ENCODE measurements at regions not wholly inside any gene's neighbourhood (a gene's known extent, or its start where the extent isn't known, plus 50 kb on each side); places are given as distances from the start of the nearest gene placed in this dataset.

- DNase-seq (ENCODE audit: low read depth in 4 of 4, low spot score in 1 of 4) = no peak
Measured at GRCh38 chr2:65549631-65550030, 117.2 kb upstream of the SPRED2 start.

GRCh38 chr2:65549257-65549627 is 116.8 kb upstream of the SPRED2 start:
- DNase-seq (ENCODE audit: low read depth in 4 of 4, low spot score in 1 of 4) = peak in 1 of 4 experiments; percentile 4

- DNase-seq (ENCODE audit: low read depth in 4 of 4, low spot score in 1 of 4) = no peak
Measured at GRCh38 chr2:65548576-65549256, 116.3 kb upstream of the SPRED2 start.

- no peak for DNase-seq (ENCODE audit: low read depth in 4 of 4, low spot score in 1 of 4)
Measured at GRCh38 chr2:65548064-65548463, 115.7 kb upstream of the SPRED2 start.

- DNase-seq (ENCODE audit: low read depth in 4 of 4, low spot score in 1 of 4) = no peak
Measured at GRCh38 chr2:65545837-65546805, 113.7 kb upstream of the SPRED2 start.

- DNase-seq (ENCODE audit: low read depth in 4 of 4, low spot score in 1 of 4) = no peak
Measured at GRCh38 chr2:65541773-65542172, 109.4 kb upstream of the SPRED2 start.

GRCh38 chr2:65539633-65540032 is 107.2 kb upstream of the SPRED2 start:
- DNase-seq (ENCODE audit: low read depth in 4 of 4, low spot score in 1 of 4) = no peak

- no peak for DNase-seq (ENCODE audit: low read depth in 4 of 4, low spot score in 1 of 4)
Measured at GRCh38 chr2:65537651-65538385, 105.4 kb upstream of the SPRED2 start.

- DNase-seq (ENCODE audit: low read depth in 4 of 4, low spot score in 1 of 4) = no peak
Measured at GRCh38 chr2:65536596-65536995, 104.2 kb upstream of the SPRED2 start.

- DNase-seq (ENCODE audit: low read depth in 4 of 4, low spot score in 1 of 4) = no peak
Measured at GRCh38 chr2:65532937-65533336, 100.5 kb upstream of the SPRED2 start.

GRCh38 chr2:65532326-65532725 is 99.9 kb upstream of the SPRED2 start:
- no peak for DNase-seq (ENCODE audit: low read depth in 4 of 4, low spot score in 1 of 4)

GRCh38 chr2:65530547-65531320 is 98.3 kb upstream of the SPRED2 start:
- DNase-seq (ENCODE audit: low read depth in 4 of 4, low spot score in 1 of 4) = no peak

- no peak for DNase-seq (ENCODE audit: low read depth in 4 of 4, low spot score in 1 of 4)
Measured at GRCh38 chr2:65529419-65529818, 97.0 kb upstream of the SPRED2 start.

- DNase-seq (ENCODE audit: low read depth in 4 of 4, low spot score in 1 of 4) = no peak
Measured at GRCh38 chr2:65528241-65528574, 95.8 kb upstream of the SPRED2 start.

- no peak for DNase-seq (ENCODE audit: low read depth in 4 of 4, low spot score in 1 of 4)
Measured at GRCh38 chr2:65527451-65528240, 95.2 kb upstream of the SPRED2 start.

- no peak for DNase-seq (ENCODE audit: low read depth in 4 of 4, low spot score in 1 of 4)
Measured at GRCh38 chr2:65525616-65526231, 93.3 kb upstream of the SPRED2 start.

GRCh38 chr2:65522922-65523321 is 90.5 kb upstream of the SPRED2 start:
- DNase-seq (ENCODE audit: low read depth in 4 of 4, low spot score in 1 of 4) = no peak

GRCh38 chr2:65518751-65519150 is 86.4 kb upstream of the SPRED2 start:
- DNase-seq (ENCODE audit: low read depth in 4 of 4, low spot score in 1 of 4) = no peak

- no peak for DNase-seq (ENCODE audit: low read depth in 4 of 4, low spot score in 1 of 4)
Measured at GRCh38 chr2:65514555-65515195, 82.3 kb upstream of the SPRED2 start.
